Activated CD4-positive, alpha-beta T cell treated with anti-CD3 and anti-CD28 coated beads, Interleukin-2, amount 10 ng/mL, durations not matched to agents 24 days and 14 days (primary cell): ENCODE measurements at regions not wholly inside any gene's neighbourhood (a gene's known extent, or its start where the extent isn't known, plus 50 kb on each side); places are given as distances from the start of the nearest gene placed in this dataset.
"Not testable (repeated sequence)": the region's sequence is repeated elsewhere in the genome, so short reads cannot be mapped to it uniquely, and the experiment has no call there.

ENCODE experiments used
- DNase-seq: peaks from one replicate; pipeline ENCODE4 v3.0.0; 2022
- H3K27ac Mint-ChIP-seq: one replicate; pipeline ENCODE4 v1.8.0; 2022; ENCODE audit warnings: mild to moderate bottlenecking, mixed read lengths
- H3K27me3 Mint-ChIP-seq: one replicate; pipeline ENCODE4 v1.8.0; 2022; ENCODE audit warnings: mixed read lengths
- H3K36me3 Mint-ChIP-seq: one replicate; pipeline ENCODE4 v1.8.0; 2022; ENCODE audit warnings: low read depth, mild to moderate bottlenecking, mixed read lengths
- H3K4me1 Mint-ChIP-seq: one replicate; pipeline ENCODE4 v1.8.0; 2021; ENCODE audit warnings: mixed read lengths
- H3K4me3 Mint-ChIP-seq: one replicate; pipeline ENCODE4 v1.8.0; 2022; ENCODE audit warnings: mild to moderate bottlenecking, moderate library complexity, mixed read lengths
- H3K9me3 Mint-ChIP-seq: one replicate; pipeline ENCODE4 v1.8.0; 2021; ENCODE audit warnings: mixed read lengths
- intact Hi-C: fragments of 100-400 bp; cut with micrococcal nuclease; formaldehyde crosslinking; loops from one replicate; pipeline ENCODE4 v1.15.1; 2023

DNA sequence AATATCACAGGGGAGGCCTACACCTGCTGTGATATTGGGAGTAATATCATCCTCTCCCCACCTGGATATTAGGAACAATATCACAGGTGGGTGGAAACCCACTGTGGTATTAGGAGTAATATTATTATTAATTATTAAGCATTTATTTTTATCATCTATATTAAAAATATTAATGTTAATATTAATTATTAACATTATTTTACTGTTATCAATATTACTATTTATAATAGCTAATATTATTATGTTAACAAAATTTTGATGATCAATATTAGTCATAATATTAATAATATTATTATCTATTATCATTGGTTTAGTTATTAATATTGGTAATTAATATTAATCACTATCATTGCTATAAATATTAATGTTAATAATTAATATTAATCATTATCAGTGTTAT, 161.1 kb upstream of the API5 start:
- intact Hi-C loops: loop anchor here (5.0 kb wide), 1 partner anchor 162 kb away; the partner anchor contains the start of gene API5
- DNase-seq: no peak
- H3K4me1 Mint-ChIP-seq: peaks cover 5% of the 10 kb centered on the region
- no peaks in the 10 kb centered on the region for H3K27me3 Mint-ChIP-seq
- H3K27ac Mint-ChIP-seq: no peak overlapping the region
- no peaks in the 10 kb centered on the region for H3K36me3 Mint-ChIP-seq
- peaks cover 5% of the 10 kb centered on the region for H3K9me3 Mint-ChIP-seq
- no peak overlapping the region for H3K4me3 Mint-ChIP-seq

DNA sequence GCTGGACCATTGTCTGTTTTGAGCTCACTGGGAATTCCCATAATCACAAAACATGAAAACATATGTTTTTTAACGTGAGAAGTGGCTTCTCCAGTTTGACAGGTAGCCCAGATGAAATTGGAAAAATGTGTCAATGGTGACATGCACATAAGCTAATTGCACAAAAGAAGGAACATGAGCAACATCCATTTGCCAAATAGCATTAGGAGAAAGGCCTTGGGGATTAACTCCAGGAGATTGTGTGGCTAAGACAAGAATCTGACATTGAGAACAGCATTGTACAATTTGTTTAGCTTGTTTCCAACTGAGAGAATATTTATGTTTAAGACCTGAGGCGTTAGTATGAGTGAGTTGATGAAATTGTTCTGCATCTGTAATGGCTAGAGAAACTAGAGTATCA, 147.0 kb upstream of the API5 start:
- intact Hi-C loops: loop anchor here (5.0 kb wide), 1 partner anchor 147 kb away; the partner anchor contains the start of gene API5
- DNase-seq: no peak
- no peaks in the 10 kb centered on the region for H3K27me3 Mint-ChIP-seq
- H3K9me3 Mint-ChIP-seq: peaks cover 9% of the 10 kb centered on the region
- no peak overlapping the region for H3K27ac Mint-ChIP-seq
- H3K4me3 Mint-ChIP-seq: no peak overlapping the region
- no peaks in the 10 kb centered on the region for H3K36me3 Mint-ChIP-seq
- H3K4me1 Mint-ChIP-seq: no peaks in the 10 kb centered on the region

DNA sequence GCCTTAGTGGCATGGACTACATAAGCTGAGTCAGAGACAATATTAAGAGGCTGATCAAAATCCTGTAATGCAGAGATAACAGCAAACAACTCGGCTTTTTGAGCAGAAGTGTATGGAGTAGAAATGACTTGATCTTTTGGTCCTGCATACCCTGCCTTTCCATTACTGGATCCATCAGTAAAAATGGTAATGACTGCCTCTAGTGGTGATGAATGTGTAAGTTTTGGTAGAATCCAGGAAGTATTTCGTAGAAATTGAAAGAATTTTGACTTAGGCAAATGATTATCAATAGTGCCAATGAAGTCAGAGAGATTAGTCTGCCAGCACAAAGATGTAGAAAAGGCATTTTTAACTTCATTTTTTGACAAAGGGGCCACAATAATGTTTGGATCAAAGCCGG, 146.4 kb upstream of the API5 start:
- intact Hi-C loops: loop anchor here (5.0 kb wide), 1 partner anchor 147 kb away; the partner anchor contains the start of gene API5
- H3K27me3 Mint-ChIP-seq, H3K36me3 Mint-ChIP-seq, H3K27ac Mint-ChIP-seq, H3K4me1 Mint-ChIP-seq, DNase-seq, H3K9me3 Mint-ChIP-seq, H3K4me3 Mint-ChIP-seq: not testable (repeated sequence)

DNA sequence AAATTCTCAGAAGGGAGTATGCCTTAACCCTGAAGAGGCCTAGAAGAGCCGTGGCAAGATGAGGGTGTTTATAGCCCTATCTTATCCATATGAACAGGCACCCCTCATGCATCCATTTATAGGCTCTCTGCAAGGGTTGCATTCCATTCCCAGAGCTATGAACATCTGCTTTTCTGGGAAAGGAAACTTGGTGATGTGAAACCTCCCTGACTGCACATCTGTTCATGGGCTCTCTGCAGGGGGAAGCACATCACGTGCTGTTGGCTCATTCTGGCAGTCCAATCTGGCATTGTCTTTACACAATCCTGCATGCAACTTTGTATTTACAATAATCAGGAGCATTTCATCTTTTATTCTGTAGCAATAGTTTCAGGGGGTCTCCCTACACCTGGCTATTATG, 143.6 kb upstream of the API5 start:
- not testable (repeated sequence) for H3K9me3 Mint-ChIP-seq, H3K4me1 Mint-ChIP-seq, H3K4me3 Mint-ChIP-seq, H3K27ac Mint-ChIP-seq, H3K27me3 Mint-ChIP-seq, DNase-seq, H3K36me3 Mint-ChIP-seq
- intact Hi-C loops: loop anchor here (5.0 kb wide), 1 partner anchor 144 kb away; the partner anchor contains the start of gene API5

DNA sequence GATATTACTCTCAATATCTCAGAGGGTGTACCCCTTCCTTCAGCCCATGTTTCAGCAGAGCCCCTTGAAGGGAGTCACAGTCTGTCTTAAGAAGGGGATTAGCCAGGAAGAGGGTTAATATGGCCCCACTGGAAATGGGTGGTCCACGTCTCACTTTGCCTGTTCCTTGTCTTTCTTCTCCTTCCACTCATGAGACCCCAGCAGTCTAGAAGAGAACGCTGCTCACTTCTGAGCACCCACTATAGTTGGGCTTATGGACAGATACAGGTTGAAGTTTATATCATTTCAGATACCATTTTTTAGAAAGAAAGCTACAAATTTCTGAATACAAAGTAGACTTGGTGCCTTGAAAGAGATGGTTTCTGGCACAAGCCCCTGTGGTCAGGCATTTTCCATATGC, 139.3 kb upstream of the API5 start:
- intact Hi-C loops: no loop called here
- Mint-ChIP-seq H3K27me3 (no peaks in the 10 kb centered on the region), H3K27ac (no peak overlapping the region), H3K36me3 (no peaks in the 10 kb centered on the region), H3K9me3 (peaks cover 1% of the 10 kb centered on the region), H3K4me1 (no peaks in the 10 kb centered on the region), H3K4me3 (no peak overlapping the region)
- DNase-seq: no peak

DNA sequence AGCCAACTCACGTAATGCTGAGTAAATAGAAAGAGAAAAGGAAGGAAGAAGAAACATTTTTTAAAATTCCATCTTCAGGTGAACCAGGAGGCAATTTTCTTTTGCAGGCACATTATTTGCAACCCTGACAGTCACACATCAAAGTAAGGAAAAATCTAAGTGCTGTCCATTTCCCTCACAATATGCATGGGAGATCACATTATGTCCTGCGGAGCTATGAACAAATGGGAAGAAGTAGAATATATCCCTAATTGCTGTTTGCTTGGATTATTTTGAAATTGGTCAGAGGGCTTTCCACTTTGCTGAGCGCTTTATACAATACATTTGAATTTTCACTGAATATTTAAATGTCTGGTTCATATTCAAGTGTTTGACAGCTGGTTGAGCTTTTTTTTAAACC, 133.8 kb upstream of the API5 start:
- Mint-ChIP-seq H3K9me3 (no peaks in the 10 kb centered on the region), H3K27me3 (no peaks in the 10 kb centered on the region), H3K27ac (no peak overlapping the region), H3K4me3 (no peak overlapping the region), H3K36me3 (no peaks in the 10 kb centered on the region), H3K4me1 (no peaks in the 10 kb centered on the region)
- intact Hi-C loops: no loop called here
- DNase-seq: no peak

DNA sequence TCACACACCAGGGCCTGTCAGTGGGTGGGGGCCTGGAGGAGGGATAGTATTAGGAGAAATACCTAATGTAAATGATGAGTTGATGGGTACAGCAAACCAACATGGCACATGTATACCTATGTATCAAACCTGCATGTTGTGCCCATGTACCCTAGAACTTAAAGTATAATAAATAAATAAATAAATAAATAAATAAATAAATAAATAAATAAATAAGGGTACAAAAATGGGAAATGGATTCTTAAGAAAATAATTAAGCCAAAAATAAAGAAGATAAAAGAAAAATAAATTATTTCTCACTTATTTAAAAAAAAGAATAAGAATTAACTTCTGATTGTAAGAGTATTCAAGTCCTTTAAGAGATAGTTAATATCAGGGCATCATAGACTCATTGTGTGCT, 117.3 kb upstream of the API5 start:
- intact Hi-C loops, H3K27me3 Mint-ChIP-seq, H3K36me3 Mint-ChIP-seq, H3K4me3 Mint-ChIP-seq, H3K27ac Mint-ChIP-seq, H3K9me3 Mint-ChIP-seq, H3K4me1 Mint-ChIP-seq, DNase-seq: not testable (repeated sequence)

DNA sequence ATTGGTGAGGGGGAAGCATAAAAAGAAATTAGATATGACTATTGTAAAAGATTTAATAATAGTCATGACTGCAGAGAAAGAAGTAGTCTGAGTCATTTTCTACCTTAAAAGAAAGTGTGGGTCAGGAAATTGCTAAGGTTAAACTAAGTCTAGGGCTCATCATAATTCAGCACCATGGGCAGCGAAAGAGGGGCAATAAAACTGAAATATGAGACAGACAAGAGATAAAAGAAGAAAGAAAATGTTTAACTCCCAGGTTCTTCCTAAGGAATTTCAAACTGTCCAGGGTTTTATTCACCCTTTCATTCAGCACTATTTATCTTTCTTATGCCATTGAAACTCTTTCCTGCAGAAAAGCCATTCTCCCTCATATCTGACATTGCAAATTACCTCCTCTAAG, 114.4 kb upstream of the API5 start:
- Mint-ChIP-seq H3K27ac (no peak overlapping the region), H3K27me3 (no peaks in the 10 kb centered on the region), H3K36me3 (no peaks in the 10 kb centered on the region), H3K4me1 (no peaks in the 10 kb centered on the region), H3K9me3 (peaks cover 3% of the 10 kb centered on the region), H3K4me3 (no peak overlapping the region)
- intact Hi-C loops: no loop called here
- no peak for DNase-seq

DNA sequence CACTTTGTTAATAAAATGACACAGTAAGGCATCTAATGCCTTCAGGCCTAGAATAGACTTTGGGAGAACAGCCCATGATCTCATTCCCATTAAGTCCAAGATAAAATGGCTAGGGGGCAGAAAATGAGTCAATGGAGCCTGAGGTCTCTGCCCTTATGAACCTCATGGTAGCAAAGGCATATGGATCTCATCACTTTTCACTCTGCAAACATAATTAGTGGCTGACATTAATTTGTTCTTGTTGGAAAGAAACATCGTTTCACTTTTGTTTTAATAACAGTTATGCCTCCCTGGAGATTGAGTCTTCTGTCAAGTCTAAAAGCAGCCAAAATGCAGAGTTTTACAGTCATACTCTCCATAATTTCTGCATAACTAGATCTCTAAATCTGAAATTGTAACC, 111.8 kb upstream of the API5 start:
- Mint-ChIP-seq H3K4me3 (no peak overlapping the region), H3K27ac (no peak overlapping the region), H3K36me3 (no peaks in the 10 kb centered on the region), H3K4me1 (no peaks in the 10 kb centered on the region), H3K9me3 (peaks cover 3% of the 10 kb centered on the region), H3K27me3 (no peaks in the 10 kb centered on the region)
- intact Hi-C loops: no loop called here
- DNase-seq: no peak

DNA sequence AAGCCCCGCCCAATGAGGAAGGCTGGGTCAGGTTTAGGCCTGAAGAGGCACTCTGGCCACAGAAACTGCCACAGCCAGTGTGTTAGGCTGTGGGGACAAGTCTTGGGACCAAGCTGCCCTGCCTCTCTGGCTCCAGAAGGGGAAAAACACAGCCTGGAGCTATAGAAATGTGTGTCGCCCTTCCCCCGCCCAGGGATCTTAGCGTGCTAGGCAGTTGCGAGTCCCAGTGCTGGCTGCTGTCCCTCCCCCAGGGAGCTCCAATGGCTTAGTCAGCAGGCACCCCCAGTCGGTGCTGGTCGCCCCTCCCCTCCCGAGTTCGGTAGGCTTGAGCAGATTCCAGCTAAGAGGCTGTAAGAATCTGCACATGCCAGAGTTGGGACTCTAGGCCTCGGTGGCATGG, 99.5 kb upstream of the API5 start:
- Mint-ChIP-seq H3K4me3 (no peak overlapping the region), H3K9me3 (peaks cover 15% of the 10 kb centered on the region), H3K27ac (no peak overlapping the region), H3K36me3 (no peaks in the 10 kb centered on the region), H3K27me3 (no peaks in the 10 kb centered on the region), H3K4me1 (no peaks in the 10 kb centered on the region)
- no peak for DNase-seq
- intact Hi-C loops: no loop called here

DNA sequence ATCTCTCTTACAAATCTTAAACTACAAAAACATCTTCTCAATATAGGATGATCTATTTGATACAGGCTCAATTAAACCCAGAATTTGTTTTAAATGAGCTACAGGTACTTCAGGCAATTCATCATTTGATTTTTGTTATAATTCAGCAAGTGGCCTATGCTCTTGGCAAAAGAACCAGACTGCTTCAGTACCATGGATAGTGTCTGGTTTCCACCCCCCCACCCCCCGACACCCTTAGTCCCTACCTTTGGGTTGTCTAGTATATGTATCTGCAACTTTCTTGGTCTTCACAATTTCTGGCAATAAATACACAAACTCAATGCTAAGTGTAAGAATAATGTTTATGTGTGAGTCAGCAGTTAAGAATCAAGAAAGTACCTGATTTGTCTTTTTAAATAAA, 97.3 kb upstream of the API5 start:
- no peak overlapping the region for H3K27ac Mint-ChIP-seq
- no peak for DNase-seq
- H3K9me3 Mint-ChIP-seq: peaks cover 12% of the 10 kb centered on the region
- H3K4me3 Mint-ChIP-seq: no peak overlapping the region
- H3K4me1 Mint-ChIP-seq: no peaks in the 10 kb centered on the region
- no peaks in the 10 kb centered on the region for H3K36me3 Mint-ChIP-seq
- intact Hi-C loops: no loop called here
- H3K27me3 Mint-ChIP-seq: no peaks in the 10 kb centered on the region

DNA sequence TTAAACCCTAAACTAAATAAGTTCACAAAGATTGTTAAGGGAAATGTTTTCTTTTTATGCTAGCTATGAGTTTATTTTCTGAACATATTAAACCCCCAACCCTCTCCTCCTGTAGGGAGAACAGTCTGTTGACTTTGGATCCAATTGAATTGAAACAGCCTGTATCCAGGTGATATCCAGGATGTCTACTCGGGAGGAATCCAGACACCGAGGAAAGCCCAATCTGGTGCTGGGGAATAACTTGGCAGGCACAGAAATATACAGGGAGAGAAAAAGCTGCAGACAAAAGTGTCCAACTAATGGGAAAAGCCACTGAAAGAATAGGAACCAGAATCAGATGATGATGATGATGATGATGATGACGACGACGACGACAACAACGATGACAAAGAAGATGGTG, 93.9 kb upstream of the API5 start:
- DNase-seq: no peak
- H3K27ac Mint-ChIP-seq: no peak overlapping the region
- H3K36me3 Mint-ChIP-seq: no peaks in the 10 kb centered on the region
- intact Hi-C loops: no loop called here
- H3K4me3 Mint-ChIP-seq: no peak overlapping the region
- H3K4me1 Mint-ChIP-seq: no peaks in the 10 kb centered on the region
- no peaks in the 10 kb centered on the region for H3K9me3 Mint-ChIP-seq
- no peaks in the 10 kb centered on the region for H3K27me3 Mint-ChIP-seq

DNA sequence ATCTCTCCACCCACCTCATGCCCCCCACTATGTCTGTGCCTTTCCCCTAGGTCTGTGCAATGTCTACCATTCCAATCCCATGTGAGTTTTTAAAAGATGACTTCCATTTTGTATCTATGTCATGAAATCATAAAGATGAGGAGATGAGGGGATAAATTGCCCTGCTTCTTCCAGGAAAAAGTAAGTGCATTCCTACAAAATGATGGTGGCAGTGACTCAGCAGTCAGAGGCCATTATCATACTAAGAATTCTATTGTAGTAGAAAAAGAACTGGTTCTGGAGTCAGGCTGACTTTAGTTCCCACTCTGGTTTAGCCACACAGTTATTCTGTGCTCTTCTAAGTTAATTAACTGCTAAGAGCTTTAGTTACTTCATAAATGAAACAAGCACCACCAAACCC, 89.6 kb upstream of the API5 start:
- Mint-ChIP-seq H3K27me3 (no peaks in the 10 kb centered on the region), H3K27ac (no peak overlapping the region), H3K9me3 (no peaks in the 10 kb centered on the region), H3K4me3 (no peak overlapping the region), H3K4me1 (no peaks in the 10 kb centered on the region), H3K36me3 (no peaks in the 10 kb centered on the region)
- intact Hi-C loops: no loop called here
- no peak for DNase-seq

DNA sequence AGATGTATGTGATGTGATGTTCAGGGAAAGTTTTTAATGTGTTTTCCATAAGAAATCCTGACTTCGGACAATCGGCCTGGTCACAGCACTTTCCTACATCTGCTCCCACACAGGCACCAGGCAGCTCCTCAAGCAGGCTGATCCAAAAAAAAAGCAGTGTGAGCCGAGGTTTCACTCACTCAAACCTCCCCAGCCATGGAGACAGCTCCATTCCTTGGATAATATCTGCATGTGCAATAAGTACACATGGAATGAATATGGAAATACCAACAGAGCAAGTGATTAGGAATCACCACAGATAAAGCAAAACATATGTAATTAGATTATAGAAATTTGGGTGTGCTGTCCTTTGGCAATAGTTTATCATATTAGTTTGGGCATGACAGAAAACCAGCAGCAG, 88.8 kb upstream of the API5 start:
- Mint-ChIP-seq H3K9me3 (no peaks in the 10 kb centered on the region), H3K27ac (no peak overlapping the region), H3K36me3 (no peaks in the 10 kb centered on the region), H3K27me3 (no peaks in the 10 kb centered on the region), H3K4me3 (no peak overlapping the region), H3K4me1 (no peaks in the 10 kb centered on the region)
- DNase-seq: no peak
- intact Hi-C loops: no loop called here

DNA sequence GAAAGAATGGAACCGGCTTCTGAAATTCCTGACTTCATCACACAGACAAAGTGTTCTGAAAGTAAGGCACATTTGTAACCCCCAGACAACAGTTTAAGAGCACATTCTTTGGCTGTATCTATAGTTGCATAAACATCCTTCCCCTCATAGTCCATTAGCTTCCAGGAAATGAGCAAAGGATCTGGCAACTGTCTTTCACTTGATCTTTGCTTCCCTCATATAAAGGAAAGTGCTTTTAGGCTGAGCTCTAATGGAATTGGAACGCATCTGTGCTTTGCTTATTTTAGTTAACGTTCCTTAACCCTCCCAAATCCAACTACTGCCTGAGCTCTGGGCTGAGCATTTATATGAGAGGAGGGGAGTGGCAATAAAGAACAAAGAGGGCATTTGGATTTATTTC, 76.9 kb upstream of the API5 start:
- H3K27me3 Mint-ChIP-seq: no peaks in the 10 kb centered on the region
- no peak for DNase-seq
- no peaks in the 10 kb centered on the region for H3K9me3 Mint-ChIP-seq
- no peaks in the 10 kb centered on the region for H3K4me1 Mint-ChIP-seq
- no peak overlapping the region for H3K4me3 Mint-ChIP-seq
- no peaks in the 10 kb centered on the region for H3K36me3 Mint-ChIP-seq
- intact Hi-C loops: no loop called here
- H3K27ac Mint-ChIP-seq: no peak overlapping the region
